MM.1S (cell line): ENCODE measurements at regions not wholly inside any gene's neighbourhood (a gene's known extent, or its start where the extent isn't known, plus 50 kb on each side); places are given as distances from the start of the nearest gene placed in this dataset.

Experiments
- EZH2 ChIP-seq: fragments of 300-600 bp; sonication (generic); optimal IDR thresholded peaks from 2 replicates; pipeline ENCODE3; 2017; ENCODE audit warnings: low read depth, mild to moderate bottlenecking, antibody characterized with exemption, low read length, mixed read lengths
- TF ChIP-seq, protein P1 (sequence below): fragments of 300-600 bp; sonication (generic); IDR thresholded peaks from 2 replicates; pipeline ENCODE4 v1.5.1; 2016; ENCODE audit warnings: antibody characterized with exemption, low read length, mixed read lengths

- TF ChIP-seq, protein P1, sequence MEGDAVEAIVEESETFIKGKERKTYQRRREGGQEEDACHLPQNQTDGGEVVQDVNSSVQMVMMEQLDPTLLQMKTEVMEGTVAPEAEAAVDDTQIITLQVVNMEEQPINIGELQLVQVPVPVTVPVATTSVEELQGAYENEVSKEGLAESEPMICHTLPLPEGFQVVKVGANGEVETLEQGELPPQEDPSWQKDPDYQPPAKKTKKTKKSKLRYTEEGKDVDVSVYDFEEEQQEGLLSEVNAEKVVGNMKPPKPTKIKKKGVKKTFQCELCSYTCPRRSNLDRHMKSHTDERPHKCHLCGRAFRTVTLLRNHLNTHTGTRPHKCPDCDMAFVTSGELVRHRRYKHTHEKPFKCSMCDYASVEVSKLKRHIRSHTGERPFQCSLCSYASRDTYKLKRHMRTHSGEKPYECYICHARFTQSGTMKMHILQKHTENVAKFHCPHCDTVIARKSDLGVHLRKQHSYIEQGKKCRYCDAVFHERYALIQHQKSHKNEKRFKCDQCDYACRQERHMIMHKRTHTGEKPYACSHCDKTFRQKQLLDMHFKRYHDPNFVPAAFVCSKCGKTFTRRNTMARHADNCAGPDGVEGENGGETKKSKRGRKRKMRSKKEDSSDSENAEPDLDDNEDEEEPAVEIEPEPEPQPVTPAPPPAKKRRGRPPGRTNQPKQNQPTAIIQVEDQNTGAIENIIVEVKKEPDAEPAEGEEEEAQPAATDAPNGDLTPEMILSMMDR = no peak
- TF ChIP-seq EZH2 = no peak
Observed at GRCh38 chr18:53749766-53750165, 474.7 kb downstream of the MBD2 start.
